Stimulated activated CD4-positive, alpha-beta T cell treated with anti-CD3 and anti-CD28 coated beads, Interleukin-1b, Interleukin-23, amount 100 ng/mL, for 24 hours (primary cell): ENCODE measurements at regions not wholly inside any gene's neighbourhood (a gene's known extent, or its start where the extent isn't known, plus 50 kb on each side); places are given as distances from the start of the nearest gene placed in this dataset.

ENCODE experiments used
- DNase-seq, 4 experiments: peaks; one replicate each; pipeline ENCODE4 v3.0.0-alpha.2; 2020; ENCODE audit warnings: low read depth in 4 of 4, low spot score in 1 of 4

DNA sequence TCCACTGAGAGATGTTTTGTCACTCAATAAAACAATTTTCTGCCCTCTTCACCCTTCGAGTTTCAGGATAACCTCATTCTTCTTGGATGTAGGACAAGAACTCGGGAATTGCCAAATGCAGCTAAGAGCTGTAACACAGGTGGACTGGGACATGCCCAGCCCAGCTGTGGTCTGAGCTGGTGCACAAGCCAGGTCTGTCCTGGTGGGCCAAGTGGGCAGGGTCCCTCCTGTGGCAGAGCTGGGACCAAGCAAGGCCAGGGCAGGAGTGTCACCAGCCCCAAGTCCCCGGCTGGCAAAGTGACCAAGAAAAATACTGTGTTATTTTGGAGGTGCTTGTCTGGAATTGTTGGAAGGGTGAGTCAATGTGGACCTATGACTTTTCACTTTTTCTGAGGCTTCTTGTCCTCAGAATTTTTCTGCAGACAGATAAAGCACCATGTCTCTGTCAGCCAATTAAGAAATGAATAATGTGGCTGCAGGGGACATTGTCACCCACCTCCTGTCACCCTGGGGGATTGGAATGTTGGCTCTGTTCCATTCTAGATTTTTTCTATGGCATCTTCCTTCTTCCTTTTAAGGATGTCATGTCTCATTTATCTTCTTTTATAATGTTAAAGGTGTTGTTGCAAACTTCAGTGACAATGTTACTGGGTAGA, 645.2 kb upstream of the EPHA6 start:
- DNase-seq, result no peak

DNA sequence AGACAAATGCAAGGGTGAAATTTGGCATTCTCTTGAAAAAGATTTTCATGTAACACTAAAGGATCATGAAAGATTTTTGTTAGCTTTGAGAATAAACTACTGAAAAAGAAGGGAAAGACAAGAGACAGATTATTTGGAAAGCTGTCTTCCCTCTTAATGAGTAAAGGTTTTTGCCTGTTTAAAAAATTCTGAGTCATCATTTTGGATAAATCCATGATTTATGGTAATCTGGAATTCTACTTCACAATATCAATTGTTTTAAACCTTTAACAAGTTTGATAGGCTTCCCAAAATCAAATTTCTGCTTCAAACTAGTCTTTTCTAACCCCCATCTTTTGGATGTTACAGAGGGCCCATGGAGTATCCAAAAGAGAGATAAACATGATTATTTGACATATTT, 641.5 kb upstream of the EPHA6 start:
- no peak for DNase-seq

DNA sequence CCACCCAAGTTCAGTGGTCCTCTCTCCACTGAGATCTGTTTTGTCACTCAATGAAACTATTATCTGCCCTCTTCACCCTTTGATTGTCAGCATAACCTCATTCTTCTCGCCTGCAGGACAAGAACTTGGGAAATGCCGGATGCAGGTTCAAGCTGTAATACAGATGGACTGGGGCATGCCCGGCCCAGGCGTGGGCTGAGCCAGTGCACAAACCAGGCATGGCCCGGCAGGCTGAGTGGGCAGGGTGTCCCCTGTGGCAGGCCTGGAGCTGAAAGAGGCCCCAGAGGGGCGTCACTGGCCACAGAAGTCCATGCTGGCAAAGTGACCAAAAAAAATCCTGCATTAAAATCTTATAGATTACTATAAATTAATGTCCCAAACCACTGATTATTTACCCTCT, 638.9 kb upstream of the EPHA6 start:
- DNase-seq, result no peak

GRCh38 chr3:96182756-96183155, 631.6 kb upstream of the EPHA6 start:
- DNase-seq, result no peak

GRCh38 chr3:96183871-96184270, 630.5 kb upstream of the EPHA6 start:
- DNase-seq, result no peak

DNA sequence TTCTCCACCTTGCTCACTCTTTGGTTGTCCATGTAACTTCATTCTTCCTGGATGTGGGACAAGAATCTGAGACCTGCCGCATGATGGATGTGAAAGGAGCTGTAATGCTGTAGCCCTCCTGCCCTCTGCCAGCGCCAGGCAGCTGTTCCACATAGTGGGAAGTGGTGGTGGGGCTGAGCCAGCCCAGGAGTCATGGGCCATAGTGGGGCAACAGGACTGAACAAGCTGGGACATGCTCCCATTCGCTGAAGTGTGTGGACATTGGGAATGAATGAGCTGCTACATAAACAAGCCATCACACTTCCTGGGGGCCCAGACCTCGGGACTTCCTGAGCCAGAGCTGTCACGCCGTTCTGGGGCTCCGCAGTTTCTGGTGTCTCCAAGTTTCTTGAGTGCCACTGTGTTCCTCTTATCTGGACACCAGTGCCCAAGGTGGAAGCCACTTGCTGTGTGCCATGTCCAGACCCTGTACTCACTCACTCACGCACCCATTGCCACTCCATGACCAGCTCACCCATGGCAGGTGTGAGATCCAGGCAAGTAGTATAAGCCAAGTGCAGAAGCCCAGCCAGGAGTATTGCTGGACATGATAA, 624.3 kb upstream of the EPHA6 start:
- DNase-seq, result no peak

- DNase-seq, result no peak
These were observed 621.3 kb upstream of the EPHA6 start for GRCh38 chr3:96192966-96193550.

GRCh38 chr3:96200897-96201296, 613.5 kb upstream of the EPHA6 start:
- DNase-seq, result no peak

GRCh38 chr3:96201463-96201862, 612.9 kb upstream of the EPHA6 start:
- no peak for DNase-seq

DNA sequence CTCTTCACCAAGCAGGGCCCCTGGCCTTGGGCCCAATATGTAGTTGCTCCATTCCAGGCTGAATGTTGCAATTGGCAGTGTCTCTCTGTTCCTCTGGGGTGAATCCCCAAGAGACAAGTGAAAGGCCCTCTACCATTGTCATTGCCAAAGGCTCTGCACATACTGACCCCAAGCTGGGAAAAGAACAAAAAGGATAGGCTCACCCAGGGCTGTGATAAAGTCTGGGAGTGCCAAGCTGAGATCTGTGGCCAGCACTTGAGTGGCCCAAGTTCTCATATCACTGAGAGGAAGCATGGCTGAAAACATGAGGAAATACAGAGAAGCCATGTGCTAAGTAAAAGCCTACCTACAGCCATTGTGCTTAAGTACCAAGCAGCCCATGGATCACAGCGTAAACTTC, 612.2 kb upstream of the EPHA6 start:
- no peak for DNase-seq

GRCh38 chr3:96209699-96210098, 604.7 kb upstream of the EPHA6 start:
- no peak for DNase-seq

DNA sequence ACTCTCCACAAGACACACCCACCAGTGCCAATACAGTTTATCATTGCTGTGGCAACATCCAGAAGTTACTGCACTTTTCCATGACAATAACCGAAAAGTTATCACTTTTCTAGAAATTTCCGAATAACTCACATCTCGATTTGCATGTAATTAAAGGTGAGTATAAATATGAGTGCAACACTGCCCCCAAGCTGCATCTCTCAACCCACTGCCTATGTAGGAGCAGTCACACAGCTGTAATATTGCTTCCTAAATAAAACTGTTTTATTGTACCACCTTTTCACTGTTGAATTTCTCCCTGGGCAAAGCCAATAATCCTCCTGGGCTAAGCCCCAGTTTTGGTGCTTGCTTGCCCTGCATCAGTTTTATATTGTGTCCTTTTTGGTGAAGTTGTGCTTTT, 601.0 kb upstream of the EPHA6 start:
- DNase-seq, result no peak

DNA sequence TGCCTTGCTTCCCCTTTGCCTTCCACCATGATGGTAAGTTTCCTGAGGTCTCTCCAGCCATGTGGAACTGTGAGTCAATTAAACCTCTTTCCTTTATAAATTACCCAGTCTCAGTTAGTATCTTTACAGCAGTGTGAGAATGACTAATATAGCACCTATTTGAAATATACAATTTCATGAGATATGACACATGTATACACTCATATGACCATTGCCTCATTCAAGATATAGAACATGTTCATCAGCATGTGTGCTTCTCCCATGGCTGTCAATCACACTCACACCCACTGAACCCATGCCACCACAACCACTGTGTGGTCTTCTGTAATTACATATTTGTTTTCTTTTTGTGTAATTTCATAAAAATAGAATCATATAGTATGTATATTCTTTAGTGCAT, 599.5 kb upstream of the EPHA6 start:
- no peak for DNase-seq

DNA sequence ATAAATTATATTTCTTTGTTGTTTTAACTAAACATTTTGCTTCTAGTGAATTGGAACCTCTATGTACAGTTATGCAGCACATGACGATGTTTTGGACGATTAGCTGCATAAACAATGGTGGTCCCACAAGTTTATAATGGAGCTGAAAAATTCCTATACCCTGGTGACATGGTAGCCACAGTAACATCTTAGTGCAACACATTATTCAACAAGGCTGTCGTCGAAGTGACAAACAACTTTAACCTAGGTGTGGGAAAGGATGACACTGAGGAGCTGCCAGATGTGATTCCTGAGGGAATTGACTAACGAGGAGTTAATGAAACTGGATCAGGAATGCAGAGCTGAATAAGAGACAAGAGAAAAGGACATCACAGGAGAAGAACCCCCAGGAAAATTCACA, 588.9 kb upstream of the EPHA6 start:
- no peak for DNase-seq

DNA sequence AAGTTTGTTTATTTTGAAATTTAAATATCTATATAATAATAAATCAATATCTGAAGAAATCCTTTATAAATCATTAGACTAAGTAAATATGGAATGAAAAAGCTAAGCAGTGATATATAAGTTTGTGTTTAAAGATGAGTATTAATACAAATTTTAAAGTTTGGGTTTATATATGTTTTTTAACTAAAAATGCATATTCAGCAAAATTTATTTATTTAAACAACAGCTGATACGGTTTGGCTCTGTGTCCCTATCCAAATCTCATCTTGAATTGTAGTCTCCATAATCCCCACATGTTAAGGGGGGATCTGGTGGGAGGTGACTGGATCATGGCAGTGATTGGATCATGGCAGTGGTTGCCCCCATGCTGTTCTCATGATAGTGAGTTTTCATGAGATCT, 580.7 kb upstream of the EPHA6 start:
- no peak for DNase-seq

GRCh38 chr3:96236522-96236921, 577.9 kb upstream of the EPHA6 start:
- DNase-seq, result no peak

GRCh38 chr3:96259299-96259698, 555.1 kb upstream of the EPHA6 start:
- DNase-seq, result no peak

DNA sequence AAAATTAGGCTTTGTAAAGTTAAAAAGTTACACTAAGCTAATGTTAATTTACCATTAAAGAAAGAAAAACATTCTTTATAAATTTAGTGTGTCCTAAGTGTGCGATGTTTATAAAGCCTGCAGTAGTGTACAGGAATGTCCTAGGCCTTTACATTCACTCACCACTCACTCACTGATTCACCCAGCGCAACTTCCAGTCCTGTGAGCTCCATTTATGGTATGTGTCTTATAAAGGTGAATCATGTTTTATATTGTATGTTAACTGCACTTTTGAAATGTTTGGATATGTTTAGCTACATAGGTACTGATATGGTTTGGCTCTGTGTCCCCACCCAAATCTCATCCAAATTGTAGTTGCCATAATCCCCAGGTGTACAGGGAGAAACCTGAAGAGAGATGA, 549.7 kb upstream of the EPHA6 start:
- no peak for DNase-seq

DNA sequence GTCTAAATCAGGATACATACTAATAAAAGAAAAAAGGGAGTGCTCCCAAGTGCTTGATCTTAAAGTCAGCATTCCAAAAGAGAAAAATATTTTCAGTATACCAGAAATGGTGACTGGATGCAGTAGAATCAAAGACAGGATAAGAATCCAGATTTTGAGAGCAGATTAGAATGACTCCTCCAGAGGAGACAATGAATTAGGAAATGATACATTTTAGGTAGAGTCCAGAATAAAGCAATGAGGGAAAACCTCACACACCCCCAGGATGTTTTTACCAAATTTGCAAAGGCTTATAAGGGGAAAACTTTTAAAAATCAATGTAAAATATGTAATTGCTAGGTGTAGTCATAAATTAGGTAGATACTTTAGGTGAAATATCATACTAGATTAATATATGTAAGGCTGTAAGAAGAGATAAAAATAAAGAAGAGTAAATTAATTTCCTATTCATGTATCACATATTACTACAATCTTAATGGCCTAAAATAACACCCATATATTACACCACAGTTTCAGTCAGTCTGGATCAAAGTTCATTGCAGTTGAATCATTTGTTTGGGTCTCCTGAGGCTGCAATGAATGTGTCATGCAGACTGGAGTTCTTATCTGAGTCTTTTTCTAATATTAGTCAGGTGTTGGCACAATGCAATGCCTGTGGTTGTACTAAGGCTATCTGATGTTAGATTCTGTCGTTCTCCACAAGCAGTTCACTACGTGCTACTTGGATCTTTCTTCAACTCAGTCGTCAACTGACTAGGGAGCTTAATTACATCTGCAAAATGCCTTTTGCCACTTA, 547.8 kb upstream of the EPHA6 start:
- DNase-seq, result no peak

GRCh38 chr3:96267577-96267976, 546.8 kb upstream of the EPHA6 start:
- no peak for DNase-seq

GRCh38 chr3:96294143-96294542, 520.3 kb upstream of the EPHA6 start:
- no peak for DNase-seq

DNA sequence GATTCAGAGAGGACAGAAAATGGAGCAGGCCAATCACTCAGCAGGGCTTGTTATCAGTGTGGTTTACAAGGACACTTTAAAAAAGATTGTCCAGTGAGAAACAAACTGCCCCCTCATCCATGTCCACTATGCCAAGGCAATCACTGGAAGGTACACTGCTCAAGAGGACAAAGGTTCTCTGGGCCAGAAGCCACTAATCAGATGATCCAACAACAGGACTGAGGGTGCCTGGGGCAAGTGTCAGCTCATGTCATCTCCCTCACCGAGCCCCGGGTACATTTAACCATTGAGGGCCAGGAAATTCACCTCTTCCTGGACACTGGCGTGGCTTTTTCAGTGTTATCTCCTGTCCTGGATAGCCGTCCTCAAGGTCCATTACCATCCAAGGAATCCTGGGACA, 513.7 kb upstream of the EPHA6 start:
- DNase-seq, result no peak
